Heart right ventricle (tissue), 16 donors: ENCODE measurements at regions not wholly inside any gene's neighbourhood (a gene's known extent, or its start where the extent isn't known, plus 50 kb on each side); places are given as distances from the start of the nearest gene placed in this dataset.
"Not testable (repeated sequence)": the region's sequence is repeated elsewhere in the genome, so short reads cannot be mapped to it uniquely, and the experiment has no call there.

ENCODE experiments used
- ATAC-seq, 8 donors: fragments of 200-7000 bp; cut with Tn5 transposase; one replicate each; pipeline ENCODE4 v1.9.1; 2020; ENCODE audit warnings: mild to moderate bottlenecking in 8 of 8, moderate library complexity in 8 of 8, moderate number of reproducible peaks in 1 of 8
- DNase-seq, 2 donors: peaks; one replicate each; pipeline ENCODE4 v3.0.0-alpha.2; 2020
- H3K27ac ChIP-seq, 10 donors: fragments of 200-600 bp; sonication (generic) in 2 of 10; one replicate each; pipeline versions ENCODE4 v1.5.0 to v1.8.0; 2020 to 2022; ENCODE audit warnings: mild to moderate bottlenecking in 3 of 10
- H3K27me3 ChIP-seq, 7 donors: fragments of 200-600 bp; one replicate each; pipeline ENCODE4 v1.8.0; 2021 to 2022; ENCODE audit warnings: mild to moderate bottlenecking in 2 of 7
- H3K36me3 ChIP-seq, 9 donors: fragments of 200-600 bp; sonication (generic) in 1 of 9; one replicate each; pipeline versions ENCODE4 v1.5.0 to v1.8.0; 2020 to 2022; ENCODE audit warnings: mild to moderate bottlenecking in 2 of 9
- H3K4me1 ChIP-seq, 9 donors: fragments of 200-600 bp; sonication (generic) in 1 of 9; one replicate each; pipeline versions ENCODE4 v1.5.0 to v1.8.0; 2020 to 2022; ENCODE audit warnings: mild to moderate bottlenecking in 4 of 9
- H3K4me3 ChIP-seq, 10 donors: fragments of 200-600 bp; sonication (generic) in 2 of 10; one replicate each; pipeline versions ENCODE4 v1.5.0 to v1.8.0; 2020 to 2022; ENCODE audit warnings: mild to moderate bottlenecking in 7 of 10, moderate library complexity in 2 of 10
- H3K9me3 ChIP-seq, 11 donors: fragments of 200-600 bp in 10 of 11; sonication (generic) in 2 of 11; one replicate each; pipeline versions ENCODE4 v1.5.0 to v1.8.0; 2013 to 2022; ENCODE audit warnings: mild to moderate bottlenecking in 2 of 11, control low read depth in 1 of 11, moderate library complexity in 1 of 11
- CTCF ChIP-seq, 9 donors: fragments of 200-600 bp; sonication (generic) in 2 of 9; IDR thresholded peaks; one replicate each; pipeline versions ENCODE4 v1.5.0 to v1.8.0; 2021 to 2022; ENCODE audit warnings: antibody characterized with exemption in 9 of 9, mild to moderate bottlenecking in 5 of 9, moderate library complexity in 1 of 9
- WGBS, 2 donors: extraction: QIAGEN DNeasy Blood & Tissue Kit; methylation state at CpG; one replicate each; pipeline ENCODE4 v1.1.7; 2013; ENCODE audit warnings: inconsistent platforms in 1 of 2; 5-methylcytosine and 5-hydroxymethylcytosine counted together
- intact Hi-C, 10 donors: fragments of 100-400 bp; cut with DNase I; formaldehyde crosslinking; loops; one replicate each; pipeline versions ENCODE4 v1.11.1 to v1.14.2; 2022
- donor health status: Arrhythmogenic right ventricular cardiomyopathy.
- donor health status: ischemic (EF 13 %, LVEDD 7.1; RV severe dilation, severe dysfunction).
- donor health status: healthy with polysubstance abuse.
- donor health status: DM: no; HTN: yes; CAD: no.
- donor health status: DM: no; HTN: no; CAD: no.
- donor health status: ischemic (EF 25% LVEDD 6.9; RV normal size, moderate dysfunction).
- donor health status: ischemic (EF 25% LVEDD 5.7; RV mildly dilated, moderate dysfunction).
- donor health status: healthy.
- donor health status: DM: yes; HTN: yes; CAD: no.
- donor health status: Ischemic cardiomyopathy.
- donor health status: ischemic (EF 35%, LVEDD 5.7; RV mildly dilated, moderate dysfunction).
- donor health status: nonischemic (EF 11% LVEDD 7.7; RV severe dilation, severe dysfunction).
- donor health status: DM: yes; HTN: yes; CAD: no.
- donor health status: PGD.
- donor health status: ischemic (EF 29% LVEDD 5.4; RV normal size, mild dysfunction).
- donor health status: nonischemic (EF 23%, LVEDD 6.1; RV moderate dilation, normal function).

- no peak for ATAC-seq
- WGBS, 2 donors, result 77 to 82% methylated on average over 2 of the region's 2 CpGs
- Histone ChIP-seq H3K27ac (no peak overlapping the region), H3K9me3 (no peaks in the 10 kb centered on the region), H3K27me3 (peaks cover 0 to 5% (median 0%) of the 10 kb centered on the region in 7 donors), H3K36me3 (no peaks in the 10 kb centered on the region), H3K4me3 (no peak overlapping the region), H3K4me1 (peaks cover 0 to 6% (median 0%) of the 10 kb centered on the region in 9 donors)
- intact Hi-C loops, result no loop called here
- no peak for TF ChIP-seq CTCF (IDR thresholded peaks at IDR 0.05)
- no peak for DNase-seq
Observed at GRCh38 chr2:16381511-16381910, 284.1 kb downstream of the CYRIA start.

- WGBS, 2 donors, result 85 to 94% methylated on average over 5 of the region's 5 CpGs
- H3K36me3 ChIP-seq, H3K27me3 ChIP-seq, ATAC-seq, H3K4me3 ChIP-seq, DNase-seq, intact Hi-C loops, H3K4me1 ChIP-seq, H3K27ac ChIP-seq, H3K9me3 ChIP-seq: not testable (repeated sequence)
Observed at GRCh38 chr2:16379901-16380300, 285.7 kb downstream of the CYRIA start.

GRCh38 chr2:16379061-16379460 is 286.6 kb downstream of the CYRIA start:
- H3K9me3 ChIP-seq, intact Hi-C loops, H3K4me3 ChIP-seq, ATAC-seq, H3K27ac ChIP-seq, H3K36me3 ChIP-seq, H3K27me3 ChIP-seq, H3K4me1 ChIP-seq, DNase-seq: not testable (repeated sequence)
- WGBS, 2 donors, result 83 to 88% methylated on average over 5 of the region's 5 CpGs

GRCh38 chr2:16378031-16378430 is 287.6 kb downstream of the CYRIA start:
- Histone ChIP-seq H3K27ac (no peak overlapping the region), H3K4me1 (no peaks in the 10 kb centered on the region), H3K27me3 (peaks cover 0 to 5% (median 0%) of the 10 kb centered on the region in 7 donors), H3K4me3 (no peak overlapping the region), H3K36me3 (no peaks in the 10 kb centered on the region), H3K9me3 (peaks cover 0 to under 1% (median 0%) of the 10 kb centered on the region in 11 donors)
- no peak for TF ChIP-seq CTCF (IDR thresholded peaks at IDR 0.05)
- intact Hi-C loops, result no loop called here
- DNase-seq (no peak), ATAC-seq (no peak)
- WGBS, 2 donors, result 78 to 85% methylated on average over 2 of the region's 2 CpGs

GRCh38 chr2:16375981-16376380 is 289.7 kb downstream of the CYRIA start:
- Histone ChIP-seq H3K27ac (no peak overlapping the region), H3K4me3 (no peak overlapping the region), H3K36me3 (no peaks in the 10 kb centered on the region), H3K27me3 (no peaks in the 10 kb centered on the region), H3K9me3 (peaks cover 0 to 10% (median 0%) of the 10 kb centered on the region in 11 donors), H3K4me1 (no peaks in the 10 kb centered on the region)
- intact Hi-C loops, result no loop called here
- DNase-seq, result no peak
- WGBS, 2 donors, result 80 to 91% methylated on average over 4 of the region's 4 CpGs
- ATAC-seq, result no peak
- TF ChIP-seq CTCF (IDR thresholded peaks at IDR 0.05), result no peak
